ENCODE measurements at regions not wholly inside any gene's neighbourhood (a gene's known extent, or its start where the extent isn't known, plus 50 kb on each side); places are given as distances from the start of the nearest gene placed in this dataset.

- no peak for DNase-seq (ENCODE audit: low read depth in 4 of 4, low spot score in 1 of 4)
Observed at GRCh38 chr1:29746076-29746665, 509.8 kb downstream of the PTPRU start.

- no peak for DNase-seq (ENCODE audit: low read depth in 4 of 4, low spot score in 1 of 4)
Observed at GRCh38 chr1:29744684-29745490, 508.6 kb downstream of the PTPRU start.

- no peak for DNase-seq (ENCODE audit: low read depth in 4 of 4, low spot score in 1 of 4)
Observed at GRCh38 chr1:29743931-29744330, 507.6 kb downstream of the PTPRU start.

- DNase-seq (ENCODE audit: low read depth in 4 of 4, low spot score in 1 of 4), result no peak
Observed at GRCh38 chr1:29743264-29743663, 506.9 kb downstream of the PTPRU start.

- DNase-seq (ENCODE audit: low read depth in 4 of 4, low spot score in 1 of 4), result no peak
Observed at GRCh38 chr1:29739176-29739575, 502.9 kb downstream of the PTPRU start.

GRCh38 chr1:29736582-29737188 lies 500.4 kb downstream of the PTPRU start:
- DNase-seq (ENCODE audit: low read depth in 4 of 4, low spot score in 1 of 4), result no peak

- no peak for DNase-seq (ENCODE audit: low read depth in 4 of 4, low spot score in 1 of 4)
Observed at GRCh38 chr1:29732453-29732852, 496.1 kb downstream of the PTPRU start.

GRCh38 chr1:29730623-29731022 lies 494.3 kb downstream of the PTPRU start:
- DNase-seq (ENCODE audit: low read depth in 4 of 4, low spot score in 1 of 4), result no peak

- no peak for DNase-seq (ENCODE audit: low read depth in 4 of 4, low spot score in 1 of 4)
Observed at GRCh38 chr1:29729281-29729680, 493.0 kb downstream of the PTPRU start.

- no peak for DNase-seq (ENCODE audit: low read depth in 4 of 4, low spot score in 1 of 4)
Observed at GRCh38 chr1:29728703-29729102, 492.4 kb downstream of the PTPRU start.

GRCh38 chr1:29725262-29725661 lies 488.9 kb downstream of the PTPRU start:
- no peak for DNase-seq (ENCODE audit: low read depth in 4 of 4, low spot score in 1 of 4)

- no peak for DNase-seq (ENCODE audit: low read depth in 4 of 4, low spot score in 1 of 4)
Observed at GRCh38 chr1:29722598-29722997, 486.3 kb downstream of the PTPRU start.

GRCh38 chr1:29719253-29719652 lies 482.9 kb downstream of the PTPRU start:
- no peak for DNase-seq (ENCODE audit: low read depth in 4 of 4, low spot score in 1 of 4)

- no peak for DNase-seq (ENCODE audit: low read depth in 4 of 4, low spot score in 1 of 4)
Observed at GRCh38 chr1:29718791-29719190, 482.5 kb downstream of the PTPRU start.

- DNase-seq (ENCODE audit: low read depth in 4 of 4, low spot score in 1 of 4), result no peak
Observed at GRCh38 chr1:29716306-29716705, 480.0 kb downstream of the PTPRU start.

GRCh38 chr1:29713857-29714256 lies 477.5 kb downstream of the PTPRU start:
- no peak for DNase-seq (ENCODE audit: low read depth in 4 of 4, low spot score in 1 of 4)

GRCh38 chr1:29712801-29713200 lies 476.5 kb downstream of the PTPRU start:
- DNase-seq (ENCODE audit: low read depth in 4 of 4, low spot score in 1 of 4), result no peak

GRCh38 chr1:29712284-29712651 lies 475.9 kb downstream of the PTPRU start:
- no peak for DNase-seq (ENCODE audit: low read depth in 4 of 4, low spot score in 1 of 4)

- DNase-seq (ENCODE audit: low read depth in 4 of 4, low spot score in 1 of 4), result peak in 1 of 4 experiments; percentile 21
Observed at GRCh38 chr1:29711582-29712283, 475.4 kb downstream of the PTPRU start.

GRCh38 chr1:29709704-29710280 lies 473.5 kb downstream of the PTPRU start:
- DNase-seq (ENCODE audit: low read depth in 4 of 4, low spot score in 1 of 4), result no peak

All from stimulated activated CD4-positive, alpha-beta T cell treated with anti-CD3 and anti-CD28 coated beads, Interleukin-1b, Interleukin-23, amount 100 ng/mL, for 24 hours (primary cell).